CD4-positive, alpha-beta T cell (primary cell): ENCODE measurements at regions not wholly inside any gene's neighbourhood (a gene's known extent, or its start where the extent isn't known, plus 50 kb on each side); places are given as distances from the start of the nearest gene placed in this dataset.

Experiments
- ATAC-seq: fragments of 200-7000 bp; cut with Tn5 transposase; one replicate; pipeline ENCODE4 v1.10.0; 2022; ENCODE audit warnings: mild to moderate bottlenecking; ENCODE audit not compliant: poor library complexity
- CTCF ChIA-PET: fragments of 350-600 bp; sonication (Branson Sonifier 250); formaldehyde crosslinking; loops from one replicate; lab custom pipeline; 2021; ENCODE audit warnings: antibody characterized with exemption, inconsistent platforms; lab: Charles Lee
- POLR2A ChIA-PET: fragments of 350-600 bp; sonication (Branson Sonifier 250); formaldehyde crosslinking; loops from one replicate; lab custom pipeline; 2021; ENCODE audit warnings: antibody characterized with exemption, inconsistent platforms; lab: Charles Lee
- DNase-seq, 14 experiments: peaks; one replicate each; pipeline ENCODE4 v3.0.0-alpha.2; 2013 to 2020; ENCODE audit warnings: mixed read lengths in 2 of 14
- H3K27ac ChIP-seq, 2 donors: one replicate each; pipeline versions ENCODE4 v1.5.1 to v1.7.0; 2013; ENCODE audit warnings: low read length in 2 of 2, low read depth in 1 of 2, mild to moderate bottlenecking in 1 of 2
- H3K27me3 ChIP-seq, 2 experiments: 1 replicate in 1 of 2; 2 replicates in 1 of 2; pipeline versions ENCODE4 v1.6.1 to v1.7.0; 2013; ENCODE audit warnings: low read length in 2 of 2, control low read depth in 1 of 2, mild to moderate bottlenecking in 1 of 2, moderate library complexity in 1 of 2; ENCODE audit not compliant: insufficient read depth in 2 of 2, control insufficient read depth in 1 of 2
- H3K36me3 ChIP-seq: one replicate; pipeline ENCODE4 v1.6.1; 2013; ENCODE audit warnings: low read length, control low read depth; ENCODE audit not compliant: insufficient read depth
- H3K4me1 ChIP-seq: one replicate; pipeline ENCODE4 v1.6.1; 2013; ENCODE audit warnings: low read length, control low read depth; ENCODE audit not compliant: insufficient read depth
- H3K4me3 ChIP-seq: one replicate; pipeline ENCODE4 v1.5.1; 2013; ENCODE audit warnings: mild to moderate bottlenecking, low read length, moderate library complexity
- H3K9me3 ChIP-seq, 2 experiments: 1 replicate in 1 of 2; 2 replicates in 1 of 2; pipeline versions ENCODE4 v1.6.1 to v1.7.0; 2013; ENCODE audit warnings: low read length in 2 of 2, mild to moderate bottlenecking in 2 of 2, control low read depth in 1 of 2, moderate library complexity in 1 of 2; ENCODE audit not compliant: control insufficient read depth in 1 of 2, insufficient read depth in 1 of 2
- H3K27ac Mint-ChIP-seq: one replicate; pipeline ENCODE4 v1.8.0; 2020; ENCODE audit warnings: mixed read lengths
- H3K27me3 Mint-ChIP-seq: one replicate; pipeline ENCODE4 v1.8.0; 2021; ENCODE audit warnings: mixed read lengths
- H3K36me3 Mint-ChIP-seq: one replicate; pipeline ENCODE4 v1.8.0; 2021; ENCODE audit warnings: low read depth, mixed read lengths
- H3K4me1 Mint-ChIP-seq: one replicate; pipeline ENCODE4 v1.8.0; 2021; ENCODE audit warnings: low read depth, mixed read lengths
- H3K4me3 Mint-ChIP-seq: one replicate; pipeline ENCODE4 v1.8.0; 2020; ENCODE audit warnings: mild to moderate bottlenecking, mixed read lengths
- H3K9me3 Mint-ChIP-seq: one replicate; pipeline ENCODE4 v1.8.0; 2020; ENCODE audit warnings: mixed read lengths
- CTCF ChIP-seq: fragments of 200-600 bp; IDR thresholded peaks from one replicate; pipeline ENCODE4 v1.8.0; 2022; ENCODE audit warnings: antibody characterized with exemption, mild to moderate bottlenecking
- intact Hi-C, 2 experiments: fragments of 100-400 bp; cut with DNase I in 1 of 2; cut with micrococcal nuclease in 1 of 2; formaldehyde crosslinking; loops; one replicate each; pipeline versions ENCODE4 v1.15.1 to v1.9.0; 2023 to 2025; cut with DNase I, micrococcal nuclease

GRCh38 chr2:235360446-235360845 is 133.4 kb upstream of the AGAP1 start:
- no peak for TF ChIP-seq CTCF
- H3K9me3 Mint-ChIP-seq, result no peaks in the 10 kb centered on the region
- intact Hi-C loops, result no loop called here
- POLR2A ChIA-PET, result no interaction called here
- DNase-seq (no peak), ATAC-seq (no peak)
- H3K27ac ChIP-seq, result no peak overlapping the region
- H3K27ac Mint-ChIP-seq, result no peak overlapping the region
- H3K4me1 ChIP-seq, result no peaks in the 10 kb centered on the region
- no peaks in the 10 kb centered on the region for H3K4me1 Mint-ChIP-seq
- no peaks in the 10 kb centered on the region for H3K36me3 ChIP-seq
- H3K4me3 Mint-ChIP-seq, result no peak overlapping the region
- H3K9me3 ChIP-seq, result peaks cover 0 to 3% of the 10 kb centered on the region in 2 experiments
- H3K27me3 Mint-ChIP-seq, result peaks cover 12% of the 10 kb centered on the region
- CTCF ChIA-PET, result no interaction called here
- H3K36me3 Mint-ChIP-seq, result no peaks in the 10 kb centered on the region
- H3K27me3 ChIP-seq, result no peaks in the 10 kb centered on the region
- no peak overlapping the region for H3K4me3 ChIP-seq

GRCh38 chr2:235365743-235366142 is 128.1 kb upstream of the AGAP1 start:
- H3K9me3 Mint-ChIP-seq, result no peaks in the 10 kb centered on the region
- CTCF ChIA-PET, result no interaction called here
- H3K4me1 Mint-ChIP-seq, result no peaks in the 10 kb centered on the region
- Histone ChIP-seq H3K4me1 (no peaks in the 10 kb centered on the region), H3K4me3 (no peak overlapping the region), H3K36me3 (no peaks in the 10 kb centered on the region), H3K9me3 (peaks cover 0 to 5% of the 10 kb centered on the region in 2 experiments), H3K27ac (no peak overlapping the region), H3K27me3 (no peaks in the 10 kb centered on the region)
- intact Hi-C loops, result no loop called here
- H3K27ac Mint-ChIP-seq, result no peak overlapping the region
- H3K27me3 Mint-ChIP-seq, result peaks cover 13% of the 10 kb centered on the region
- no peak overlapping the region for H3K4me3 Mint-ChIP-seq
- POLR2A ChIA-PET, result no interaction called here
- ATAC-seq (no peak), DNase-seq (no peak)
- no peaks in the 10 kb centered on the region for H3K36me3 Mint-ChIP-seq
- no peak for TF ChIP-seq CTCF

- H3K36me3 Mint-ChIP-seq, result no peaks in the 10 kb centered on the region
- Histone ChIP-seq H3K36me3 (no peaks in the 10 kb centered on the region), H3K4me3 (no peak overlapping the region), H3K27ac (no peak overlapping the region), H3K9me3 (peaks cover 0 to 5% of the 10 kb centered on the region in 2 experiments), H3K27me3 (no peaks in the 10 kb centered on the region), H3K4me1 (no peaks in the 10 kb centered on the region)
- ATAC-seq, result no peak
- H3K27ac Mint-ChIP-seq, result no peak overlapping the region
- ChIA-PET POLR2A (no interaction called here), CTCF (no interaction called here)
- H3K9me3 Mint-ChIP-seq, result no peaks in the 10 kb centered on the region
- intact Hi-C loops, result no loop called here
- no peak overlapping the region for H3K4me3 Mint-ChIP-seq
- no peak for TF ChIP-seq CTCF
- H3K4me1 Mint-ChIP-seq, result no peaks in the 10 kb centered on the region
- H3K27me3 Mint-ChIP-seq, result peaks cover 13% of the 10 kb centered on the region
- no peak for DNase-seq
Observed at GRCh38 chr2:235366390-235366789, 127.5 kb upstream of the AGAP1 start.
